PC-3 (cell line): ENCODE measurements at regions not wholly inside any gene's neighbourhood (a gene's known extent, or its start where the extent isn't known, plus 50 kb on each side); places are given as distances from the start of the nearest gene placed in this dataset.

Experiments used
- ATAC-seq: fragments of 200-7000 bp; cut with Tn5 transposase; 2 replicates; pipeline ENCODE4 v1.9.1; 2020; ENCODE audit warnings: mild to moderate bottlenecking, moderate library complexity
- BruUV-seq: library from RNA; stranded (reverse); fragments of 400-500 nt; replicated peaks from 2 replicates; lab custom pipeline; 2021; lab: Mats Ljungman, UMichigan
- CTCF ChIA-PET: fragments of 300-600 bp; sonication (Branson Sonifier 250); formaldehyde crosslinking; loops from one replicate; lab custom pipeline; 2022; ENCODE audit warnings: antibody characterized with exemption; lab: Charles Lee
- POLR2A ChIA-PET: fragments of 300-600 bp; sonication (Branson Sonifier 250); formaldehyde crosslinking; loops from one replicate; lab custom pipeline; 2022; ENCODE audit warnings: antibody characterized with exemption; ENCODE audit not compliant: unreplicated experiment; lab: Charles Lee
- DNase-seq: peaks from one replicate; pipeline ENCODE4 v3.0.0-alpha.2; 2015
- H2AFZ ChIP-seq: fragments of 300-600 bp; sonication (generic); 2 replicates; pipeline ENCODE4 v1.6.0; 2016; ENCODE audit warnings: antibody characterized with exemption, low read length
- H3F3A ChIP-seq: fragments of 300-600 bp; sonication (generic); one replicate; pipeline ENCODE4 v1.6.0; 2017; ENCODE audit warnings: antibody characterized with exemption, low read length, control low read depth, mild to moderate bottlenecking; ENCODE audit not compliant: unreplicated experiment
- H3K27ac ChIP-seq: fragments of 300-600 bp; sonication (generic); 2 replicates; pipeline ENCODE4 v1.5.1; 2016; ENCODE audit warnings: mild to moderate bottlenecking, low read length
- H3K27me3 ChIP-seq: fragments of 300-600 bp; sonication (generic); 2 replicates; pipeline ENCODE4 v1.6.1; 2016; ENCODE audit warnings: low read length, mixed read lengths
- H3K36me3 ChIP-seq: fragments of 300-600 bp; sonication (generic); 2 replicates; pipeline ENCODE4 v1.6.1; 2016; ENCODE audit warnings: low read depth, mixed run types, low read length, mixed read lengths
- H3K4me1 ChIP-seq: fragments of 300-600 bp; sonication (generic); 2 replicates; pipeline ENCODE4 v1.5.1; 2016; ENCODE audit warnings: low read length; ENCODE audit not compliant: insufficient read depth
- H3K4me2 ChIP-seq: fragments of 300-600 bp; sonication (generic); 2 replicates; pipeline ENCODE4 v1.6.0; 2016; ENCODE audit warnings: low read length
- H3K4me3 ChIP-seq: fragments of 300-600 bp; sonication (generic); 2 replicates; pipeline ENCODE4 v1.5.1; 2016; ENCODE audit warnings: mild to moderate bottlenecking, low read length, mixed read lengths
- H3K79me2 ChIP-seq: fragments of 300-600 bp; sonication (generic); 2 replicates; pipeline ENCODE4 v1.6.1; 2017; ENCODE audit warnings: low read length, mixed read lengths
- H3K9ac ChIP-seq: fragments of 300-600 bp; sonication (generic); 2 replicates; pipeline ENCODE4 v1.6.0; 2016; ENCODE audit warnings: mild to moderate bottlenecking, low read length
- H3K9me2 ChIP-seq: fragments of 300-600 bp; sonication (generic); replicated peaks from 2 replicates; pipeline ENCODE4 v1.6.1; 2016; ENCODE audit warnings: mixed run types, low read length, mixed read lengths
- H3K9me3 ChIP-seq: fragments of 300-600 bp; sonication (generic); 2 replicates; pipeline ENCODE4 v1.6.1; 2016; ENCODE audit warnings: low read length, mixed read lengths
- H4K20me1 ChIP-seq: fragments of 300-600 bp; sonication (generic); 2 replicates; pipeline ENCODE4 v1.6.1; 2016; ENCODE audit warnings: low read length, mixed read lengths
- CTCF ChIP-seq: fragments of 300-600 bp; sonication (generic); conservative IDR thresholded peaks from 2 replicates; pipeline ENCODE4 v1.5.1; 2017; ENCODE audit warnings: antibody characterized with exemption, low read depth, mild to moderate bottlenecking, low read length
- EZH2 ChIP-seq: fragments of 300-600 bp; sonication (generic); IDR thresholded peaks from one replicate; pipeline ENCODE4 v1.6.1; 2017; ENCODE audit warnings: antibody characterized with exemption, mild to moderate bottlenecking, low read length; ENCODE audit not compliant: unreplicated experiment
- EZH2phosphoT487 ChIP-seq: fragments of 300-600 bp; sonication (generic); IDR thresholded peaks from 2 replicates; pipeline ENCODE4 v1.6.1; 2018; ENCODE audit warnings: mild to moderate bottlenecking, antibody characterized with exemption, low read length, borderline replicate concordance
- intact Hi-C: fragments of 100-400 bp; cut with micrococcal nuclease; formaldehyde crosslinking; loops from 2 replicates; pipeline ENCODE4 v1.9.0; 2023

GRCh38 chr11:134880788-134881187 is 468.7 kb upstream of the B3GAT1 start:
- TF ChIP-seq CTCF: no peak
- no peak for TF ChIP-seq EZH2phosphoT487
- TF ChIP-seq EZH2: no peak
- Histone ChIP-seq H3K9me2 (no peaks in the 10 kb centered on the region), H3K79me2 (no peaks in the 10 kb centered on the region), H3K27ac (no peak overlapping the region), H3K36me3 (no peaks in the 10 kb centered on the region), H3K4me1 (no peaks in the 10 kb centered on the region), H2AFZ (no peak overlapping the region), H4K20me1 (no peaks in the 10 kb centered on the region), H3F3A (no peaks in the 10 kb centered on the region), H3K9me3 (no peaks in the 10 kb centered on the region), H3K4me3 (no peak overlapping the region), H3K9ac (no peak overlapping the region), H3K27me3 (peaks cover 79% of the 10 kb centered on the region), H3K4me2 (no peak overlapping the region)
- intact Hi-C loops: no loop called here
- CTCF ChIA-PET: no interaction called here
- no TSS peak for BruUV-seq
- POLR2A ChIA-PET: no interaction called here
- no peak for DNase-seq
- ATAC-seq: no peak

DNA sequence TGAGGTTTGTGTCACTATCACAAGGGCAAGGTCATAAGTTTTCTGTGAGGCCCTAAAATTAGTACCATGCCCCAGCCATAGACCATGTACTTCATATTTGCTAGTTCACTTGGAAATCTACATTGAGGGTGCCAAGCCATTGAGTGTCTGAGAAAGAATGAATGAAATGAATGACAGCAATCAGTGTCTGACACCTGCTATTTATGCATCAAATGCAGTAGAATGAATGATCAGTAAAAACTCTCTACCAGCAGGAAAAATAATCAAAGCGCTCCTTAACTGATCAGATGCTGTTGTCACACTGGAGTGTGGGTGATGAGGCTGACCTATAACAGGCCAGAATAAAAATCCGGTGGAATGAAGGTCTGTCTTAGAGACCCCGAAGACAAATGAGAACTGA is 467.9 kb upstream of the B3GAT1 start:
- Histone ChIP-seq H3K4me1 (no peaks in the 10 kb centered on the region), H4K20me1 (no peaks in the 10 kb centered on the region), H3K9me3 (no peaks in the 10 kb centered on the region), H3K27ac (no peak overlapping the region), H3K4me3 (no peak overlapping the region), H3K27me3 (peaks cover 71% of the 10 kb centered on the region), H3F3A (no peaks in the 10 kb centered on the region), H3K9me2 (no peaks in the 10 kb centered on the region), H3K9ac (no peak overlapping the region), H3K4me2 (no peak overlapping the region), H3K79me2 (no peaks in the 10 kb centered on the region), H3K36me3 (no peaks in the 10 kb centered on the region), H2AFZ (no peak overlapping the region)
- POLR2A ChIA-PET: no interaction called here
- no peak for TF ChIP-seq CTCF
- no peak for TF ChIP-seq EZH2
- TF ChIP-seq EZH2phosphoT487: no peak
- ATAC-seq: no peak
- no peak for DNase-seq
- no TSS peak for BruUV-seq
- intact Hi-C loops: no loop called here
- CTCF ChIA-PET: no interaction called here

- ChIA-PET CTCF (no interaction called here), POLR2A (no interaction called here)
- no TSS peak for BruUV-seq
- ATAC-seq (no peak), DNase-seq (no peak)
- Histone ChIP-seq H3K4me1 (no peaks in the 10 kb centered on the region), H3K4me2 (no peak overlapping the region), H3F3A (no peaks in the 10 kb centered on the region), H2AFZ (no peak overlapping the region), H4K20me1 (no peaks in the 10 kb centered on the region), H3K27ac (no peak overlapping the region), H3K4me3 (no peak overlapping the region), H3K27me3 (peaks cover 71% of the 10 kb centered on the region), H3K79me2 (no peaks in the 10 kb centered on the region), H3K36me3 (no peaks in the 10 kb centered on the region), H3K9ac (no peak overlapping the region), H3K9me3 (no peaks in the 10 kb centered on the region), H3K9me2 (no peaks in the 10 kb centered on the region)
- intact Hi-C loops: no loop called here
- no peak for TF ChIP-seq CTCF
- TF ChIP-seq EZH2: no peak
- TF ChIP-seq EZH2phosphoT487: no peak
These were observed 467.3 kb upstream of the B3GAT1 start for GRCh38 chr11:134879341-134879740.
